GM12865 (cell line): ENCODE measurements at regions not wholly inside any gene's neighbourhood (a gene's known extent, or its start where the extent isn't known, plus 50 kb on each side); places are given as distances from the start of the nearest gene placed in this dataset.

Experiments used
- DNase-seq: peaks from one replicate; pipeline ENCODE4 v3.0.0; 2010; ENCODE audit warnings: low read depth
- H3K4me3 ChIP-seq: 2 replicates; pipeline ENCODE4 v1.5.1; 2011; ENCODE audit warnings: mild to moderate bottlenecking, low read depth, low read length, control low read depth
- TF ChIP-seq, protein P1 (sequence below): IDR thresholded peaks from 2 replicates; pipeline ENCODE4 v1.5.1; 2011; ENCODE audit warnings: low read length, control low read depth, low read depth, inconsistent platforms; ENCODE audit not compliant: insufficient read depth; ENCODE audit errors: missing control alignments

DNA sequence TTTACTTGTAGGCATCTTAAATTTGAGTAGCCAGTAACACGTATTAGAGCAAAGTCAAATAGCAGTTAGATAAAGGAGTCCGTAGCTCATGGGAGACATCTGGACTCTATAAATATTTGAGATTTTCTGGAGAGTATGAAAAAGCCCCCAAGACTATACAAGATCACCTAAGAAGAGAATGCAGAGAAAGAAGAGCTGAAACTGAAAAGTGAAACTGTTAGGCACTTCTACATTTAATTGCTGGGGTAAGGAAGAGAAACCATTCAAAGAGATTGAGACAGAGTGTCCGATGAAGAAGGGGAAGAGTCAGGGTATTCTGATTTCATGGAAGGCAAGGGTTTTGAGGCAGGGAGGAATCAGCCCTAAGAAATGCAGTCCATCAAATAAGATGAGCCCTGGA, 2372.1 kb downstream of the MAT2B start:
- TF ChIP-seq, protein P1, sequence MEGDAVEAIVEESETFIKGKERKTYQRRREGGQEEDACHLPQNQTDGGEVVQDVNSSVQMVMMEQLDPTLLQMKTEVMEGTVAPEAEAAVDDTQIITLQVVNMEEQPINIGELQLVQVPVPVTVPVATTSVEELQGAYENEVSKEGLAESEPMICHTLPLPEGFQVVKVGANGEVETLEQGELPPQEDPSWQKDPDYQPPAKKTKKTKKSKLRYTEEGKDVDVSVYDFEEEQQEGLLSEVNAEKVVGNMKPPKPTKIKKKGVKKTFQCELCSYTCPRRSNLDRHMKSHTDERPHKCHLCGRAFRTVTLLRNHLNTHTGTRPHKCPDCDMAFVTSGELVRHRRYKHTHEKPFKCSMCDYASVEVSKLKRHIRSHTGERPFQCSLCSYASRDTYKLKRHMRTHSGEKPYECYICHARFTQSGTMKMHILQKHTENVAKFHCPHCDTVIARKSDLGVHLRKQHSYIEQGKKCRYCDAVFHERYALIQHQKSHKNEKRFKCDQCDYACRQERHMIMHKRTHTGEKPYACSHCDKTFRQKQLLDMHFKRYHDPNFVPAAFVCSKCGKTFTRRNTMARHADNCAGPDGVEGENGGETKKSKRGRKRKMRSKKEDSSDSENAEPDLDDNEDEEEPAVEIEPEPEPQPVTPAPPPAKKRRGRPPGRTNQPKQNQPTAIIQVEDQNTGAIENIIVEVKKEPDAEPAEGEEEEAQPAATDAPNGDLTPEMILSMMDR: no peak
- no peak overlapping the region for H3K4me3 ChIP-seq
- DNase-seq: no peak

DNA sequence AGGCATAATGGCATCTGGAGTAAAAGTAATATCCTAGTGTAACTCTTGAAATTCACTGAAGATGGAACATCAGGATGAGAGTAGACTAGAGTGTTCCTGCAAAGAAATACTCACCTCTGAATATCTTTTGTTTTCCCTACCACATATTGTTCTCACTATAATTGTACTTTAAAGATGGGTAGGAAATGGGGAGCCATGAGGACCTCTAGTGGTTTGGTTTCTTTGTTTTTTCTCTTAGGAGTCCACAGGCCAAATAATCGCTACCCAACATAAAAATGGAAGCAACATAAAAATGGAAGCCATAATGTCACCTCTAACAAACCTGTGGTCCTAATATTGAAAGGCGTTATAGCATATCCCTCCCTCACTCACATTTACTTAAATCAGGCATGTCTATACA, 2375.8 kb downstream of the MAT2B start:
- H3K4me3 ChIP-seq: no peak overlapping the region
- TF ChIP-seq, protein P1: no peak
- DNase-seq: no peak

DNA sequence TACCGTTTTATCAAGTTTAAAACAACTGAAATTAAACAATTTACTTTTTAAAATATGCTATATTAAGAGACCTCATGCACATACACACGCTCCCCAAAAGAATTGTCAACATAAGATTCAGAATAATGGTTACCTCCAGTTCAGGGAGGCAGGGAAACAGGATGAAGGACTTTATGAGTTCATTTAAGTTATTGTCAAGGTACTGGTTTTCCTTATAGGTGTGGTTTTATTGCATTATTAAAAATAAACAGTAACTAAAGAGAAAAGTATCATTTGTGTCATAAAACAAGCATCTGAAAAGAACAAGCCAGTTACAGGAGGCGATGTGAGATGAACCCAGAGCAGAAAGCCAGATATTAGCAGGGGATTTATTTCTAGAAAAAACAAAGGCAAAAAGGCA, 2376.7 kb downstream of the MAT2B start:
- H3K4me3 ChIP-seq: no peak overlapping the region
- no peak for DNase-seq
- TF ChIP-seq, protein P1: no peak

DNA sequence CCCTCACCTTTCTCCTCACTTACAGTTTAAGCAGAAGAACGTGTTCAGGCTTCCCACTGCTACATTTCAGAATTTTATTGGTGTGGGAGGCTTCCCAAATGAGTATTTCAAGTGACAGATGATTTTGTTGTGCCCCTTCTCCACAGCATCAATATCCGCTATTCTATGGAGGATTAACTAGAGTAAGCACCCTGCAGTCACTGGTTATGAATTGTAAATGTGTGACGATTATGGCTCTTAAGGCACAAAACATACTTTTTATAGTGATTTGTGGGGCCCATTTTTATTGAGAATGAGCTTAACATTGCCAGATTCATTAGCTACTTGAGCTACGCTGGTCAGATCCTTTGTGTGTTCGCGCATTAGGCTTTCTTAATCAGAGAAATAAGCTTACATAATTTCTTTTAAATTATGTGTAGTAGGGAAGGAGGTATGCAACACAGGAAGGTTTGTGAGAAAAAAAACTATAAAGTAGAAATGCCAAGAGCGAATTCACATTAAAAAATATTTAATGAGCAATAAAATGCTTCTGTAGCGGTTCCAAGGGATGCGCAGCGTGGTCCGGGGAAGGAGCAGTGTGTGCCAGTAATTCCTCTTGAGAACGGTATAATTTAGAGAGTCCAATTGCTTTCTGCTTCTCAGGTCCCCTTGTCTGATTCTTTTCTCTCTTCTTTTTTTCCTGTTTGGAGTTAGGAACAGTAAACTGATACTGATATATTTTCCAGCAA, 2380.4 kb downstream of the MAT2B start:
- TF ChIP-seq, protein P1: no peak
- no peak for DNase-seq
- no peak overlapping the region for H3K4me3 ChIP-seq

DNA sequence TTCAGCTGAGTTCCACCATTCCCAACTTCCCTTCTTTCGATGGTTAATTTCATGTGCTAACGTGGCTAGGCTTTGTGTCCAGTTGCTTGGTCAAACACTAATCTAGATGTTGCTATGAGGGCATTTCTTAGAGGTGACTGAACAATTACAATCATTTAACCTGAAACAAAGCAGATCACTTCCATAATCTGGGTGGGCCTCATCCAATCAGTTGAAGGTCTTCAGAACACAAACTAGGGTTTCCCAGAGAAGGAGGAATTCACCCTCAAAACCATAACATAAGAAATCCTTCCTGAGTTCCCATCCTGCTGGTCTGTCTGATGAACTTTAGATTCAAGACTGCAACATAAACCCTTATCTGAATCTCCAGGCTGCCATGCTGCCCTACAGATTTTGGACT, 2381.7 kb downstream of the MAT2B start:
- TF ChIP-seq, protein P1: no peak

DNA sequence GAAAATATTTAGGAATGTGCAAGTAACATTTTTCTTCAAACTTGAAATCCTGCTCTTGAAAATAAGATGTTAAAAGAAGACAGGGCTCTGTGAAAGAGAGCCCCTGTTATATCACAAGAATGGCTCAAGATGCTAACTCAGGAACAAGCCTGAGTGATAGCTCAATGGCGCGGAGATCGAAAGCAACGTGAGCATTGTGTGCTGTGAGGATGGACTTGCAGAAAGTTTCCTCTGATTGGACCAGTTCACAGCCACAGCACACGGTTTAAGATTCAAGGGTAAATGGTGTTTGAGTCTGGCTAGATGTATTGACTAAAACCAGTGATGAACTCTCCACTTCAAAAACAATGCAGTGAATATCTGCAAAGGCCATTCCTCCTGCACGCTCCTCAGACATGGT, 2387.0 kb downstream of the MAT2B start:
- TF ChIP-seq, protein P1: no peak
- no peak overlapping the region for H3K4me3 ChIP-seq
- no peak for DNase-seq

More for the DNA sequence above, 2381.7 kb downstream of the MAT2B start:
- DNase-seq: no peak
- no peak overlapping the region for H3K4me3 ChIP-seq

DNA sequence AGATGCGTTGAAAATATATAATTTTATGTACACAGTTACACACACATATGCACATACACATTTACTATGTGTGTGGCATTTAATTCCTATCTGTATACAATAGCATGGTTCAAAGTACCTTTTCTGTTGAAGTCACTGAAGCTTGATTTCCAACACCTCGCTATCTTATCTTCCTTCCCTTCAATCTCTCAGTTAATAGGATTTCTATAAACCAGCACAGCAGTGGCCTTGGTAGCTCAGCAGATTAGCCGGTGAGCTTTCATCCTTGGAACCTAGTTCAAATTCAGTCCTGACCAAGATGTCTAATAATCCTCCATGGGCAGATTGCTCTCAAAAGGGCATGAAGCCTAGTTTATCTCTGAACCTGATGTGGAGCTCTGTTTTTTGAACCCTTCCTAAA, 2389.5 kb downstream of the MAT2B start:
- H3K4me3 ChIP-seq: no peak overlapping the region
- TF ChIP-seq, protein P1: no peak
- no peak for DNase-seq
